Activated gamma-delta T cell treated with Interleukin-2 at 50 U/mL for 16 hours (primary cell): ENCODE measurements at regions not wholly inside any gene's neighbourhood (a gene's known extent, or its start where the extent isn't known, plus 50 kb on each side); places are given as distances from the start of the nearest gene placed in this dataset.
"Not testable (repeated sequence)": the region's sequence is repeated elsewhere in the genome, so short reads cannot be mapped to it uniquely, and the experiment has no call there.

ENCODE experiments used
- DNase-seq: peaks from one replicate; pipeline ENCODE4 v3.0.0-alpha.2; 2020

- DNase-seq, result no peak
Measured at GRCh38 chr2:392926-393280, 105.0 kb upstream of the ALKAL2 start.

- DNase-seq, result no peak
Measured at GRCh38 chr2:392181-392925, 104.5 kb upstream of the ALKAL2 start.

GRCh38 chr2:391696-392095, 103.8 kb upstream of the ALKAL2 start:
- no peak for DNase-seq

GRCh38 chr2:390959-391358, 103.1 kb upstream of the ALKAL2 start:
- no peak for DNase-seq

GRCh38 chr2:389985-390384, 102.1 kb upstream of the ALKAL2 start:
- not testable (repeated sequence) for DNase-seq

- DNase-seq, result not testable (repeated sequence)
Measured at GRCh38 chr2:388752-389151, 100.9 kb upstream of the ALKAL2 start.

GRCh38 chr2:387980-388421, 100.1 kb upstream of the ALKAL2 start:
- DNase-seq, result no peak

GRCh38 chr2:386406-387103, 98.7 kb upstream of the ALKAL2 start:
- no peak for DNase-seq

GRCh38 chr2:385785-386184, 97.9 kb upstream of the ALKAL2 start:
- no peak for DNase-seq

- DNase-seq, result no peak
Measured at GRCh38 chr2:385061-385460, 97.2 kb upstream of the ALKAL2 start.

GRCh38 chr2:383888-384287, 96.0 kb upstream of the ALKAL2 start:
- DNase-seq, result no peak

- DNase-seq, result no peak
Measured at GRCh38 chr2:383178-383577, 95.3 kb upstream of the ALKAL2 start.

- DNase-seq, result no peak
Measured at GRCh38 chr2:382728-383022, 94.8 kb upstream of the ALKAL2 start.

- no peak for DNase-seq
Measured at GRCh38 chr2:381941-382727, 94.2 kb upstream of the ALKAL2 start.

- no peak for DNase-seq
Measured at GRCh38 chr2:381181-381580, 93.3 kb upstream of the ALKAL2 start.

GRCh38 chr2:380772-381171, 92.9 kb upstream of the ALKAL2 start:
- no peak for DNase-seq

- no peak for DNase-seq
Measured at GRCh38 chr2:380221-380620, 92.3 kb upstream of the ALKAL2 start.

GRCh38 chr2:379778-380177, 91.9 kb upstream of the ALKAL2 start:
- no peak for DNase-seq

- no peak for DNase-seq
Measured at GRCh38 chr2:378364-378763, 90.5 kb upstream of the ALKAL2 start.

- no peak for DNase-seq
Measured at GRCh38 chr2:377414-377813, 89.5 kb upstream of the ALKAL2 start.

GRCh38 chr2:375956-376307, 88.0 kb upstream of the ALKAL2 start:
- no peak for DNase-seq

GRCh38 chr2:375270-375955, 87.5 kb upstream of the ALKAL2 start:
- no peak for DNase-seq

GRCh38 chr2:368386-368785, 80.5 kb upstream of the ALKAL2 start:
- no peak for DNase-seq

- DNase-seq, result no peak
Measured at GRCh38 chr2:367246-367645, 79.4 kb upstream of the ALKAL2 start.
